ENCODE measurements at regions not wholly inside any gene's neighbourhood (a gene's known extent, or its start where the extent isn't known, plus 50 kb on each side); places are given as distances from the start of the nearest gene placed in this dataset.
"Not testable (repeated sequence)": the region's sequence is repeated elsewhere in the genome, so short reads cannot be mapped to it uniquely, and the experiment has no call there.

GRCh38 chr13:59047546-59047945 lies 1116.2 kb downstream of the DIAPH3 start:
- WGBS, 2 donors, result 54 to 66% methylated on average over 2 of the region's 2 CpGs

GRCh38 chr13:59061621-59062020 lies 1102.1 kb downstream of the DIAPH3 start:
- WGBS, 2 donors, result 72 to 76% methylated on average over 1 of the region's 1 CpG

More at GRCh38 chr13:59047546-59047945, 1116.2 kb downstream of the DIAPH3 start:
- intact Hi-C loops (cut with DNase I), result no loop called here
- H3K36me3 ChIP-seq (replicated peaks in 1 of 2; ENCODE audit: insufficient read depth in 1 of 2, low read depth in 2 of 2), result no peaks in the 10 kb centered on the region
- no peak overlapping the region for H3K4me3 ChIP-seq
- no peaks in the 10 kb centered on the region for H3K9me3 ChIP-seq
- no peak overlapping the region for H3K27ac ChIP-seq
- no peaks in the 10 kb centered on the region for H3K4me1 ChIP-seq
- no peak for TF ChIP-seq CTCF (IDR thresholded peaks at IDR 0.05)
- no peak for TF ChIP-seq POLR2A (IDR thresholded peaks at IDR 0.05)
- H3K27me3 ChIP-seq, result no peaks in the 10 kb centered on the region
- ATAC-seq (no peak), DNase-seq (no peak)

GRCh38 chr13:59064042-59064441 lies 1099.7 kb downstream of the DIAPH3 start:
- TF ChIP-seq POLR2A (IDR thresholded peaks at IDR 0.05), result no peak
- no peak for TF ChIP-seq CTCF (IDR thresholded peaks at IDR 0.05)
- Histone ChIP-seq H3K4me3 (no peak overlapping the region), H3K27ac (no peak overlapping the region), H3K27me3 (no peaks in the 10 kb centered on the region), H3K4me1 (no peaks in the 10 kb centered on the region), H3K9me3 (no peaks in the 10 kb centered on the region), H3K36me3 (replicated peaks in 1 of 2; ENCODE audit: insufficient read depth in 1 of 2, low read depth in 2 of 2) (no peaks in the 10 kb centered on the region)
- ATAC-seq, result no peak
- 71 to 80% methylated on average over 1 of the region's 1 CpG for WGBS, 2 donors
- DNase-seq, result no peak
- intact Hi-C loops (cut with DNase I), result no loop called here

More at GRCh38 chr13:59061621-59062020, 1102.1 kb downstream of the DIAPH3 start:
- intact Hi-C loops (cut with DNase I), result no loop called here
- no peaks in the 10 kb centered on the region for H3K27me3 ChIP-seq
- no peak for ATAC-seq
- H3K27ac ChIP-seq, result no peak overlapping the region
- no peaks in the 10 kb centered on the region for H3K9me3 ChIP-seq
- no peaks in the 10 kb centered on the region for H3K4me1 ChIP-seq
- H3K4me3 ChIP-seq, result no peak overlapping the region
- H3K36me3 ChIP-seq (replicated peaks in 1 of 2; ENCODE audit: insufficient read depth in 1 of 2, low read depth in 2 of 2), result no peaks in the 10 kb centered on the region
- peak in 1 of 4 donors; percentile 11 for DNase-seq
- TF ChIP-seq CTCF (IDR thresholded peaks at IDR 0.05) (no peak), POLR2A (IDR thresholded peaks at IDR 0.05) (no peak)

GRCh38 chr13:59076386-59076785 lies 1087.3 kb downstream of the DIAPH3 start:
- H3K4me1 ChIP-seq; intact Hi-C loops (cut with DNase I); H3K9me3 ChIP-seq; DNase-seq; H3K4me3 ChIP-seq; H3K27me3 ChIP-seq; ATAC-seq; H3K27ac ChIP-seq; H3K36me3 ChIP-seq (replicated peaks in 1 of 2; ENCODE audit: insufficient read depth in 1 of 2, low read depth in 2 of 2): not testable (repeated sequence)

- Histone ChIP-seq H3K4me1 (no peaks in the 10 kb centered on the region), H3K4me3 (no peak overlapping the region), H3K27me3 (no peaks in the 10 kb centered on the region), H3K9me3 (no peaks in the 10 kb centered on the region), H3K27ac (no peak overlapping the region), H3K36me3 (replicated peaks in 1 of 2; ENCODE audit: insufficient read depth in 1 of 2, low read depth in 2 of 2) (no peaks in the 10 kb centered on the region)
- no peak for ATAC-seq
- TF ChIP-seq POLR2A (IDR thresholded peaks at IDR 0.05) (no peak), CTCF (IDR thresholded peaks at IDR 0.05) (no peak)
- intact Hi-C loops (cut with DNase I), result no loop called here
- WGBS, 2 donors, result 68 to 79% methylated on average over 2 of the region's 2 CpGs
- no peak for DNase-seq
Observed at GRCh38 chr13:59086147-59086546, 1077.6 kb downstream of the DIAPH3 start.
